ENCODE measurements at regions not wholly inside any gene's neighbourhood (a gene's known extent, or its start where the extent isn't known, plus 50 kb on each side); places are given as distances from the start of the nearest gene placed in this dataset.

- no peak for TF ChIP-seq CTCF (IDR thresholded peaks at IDR 0.05; ENCODE audit: low read length)
- no peak for TF ChIP-seq EZH2 (IDR thresholded peaks at IDR 0.05; ENCODE audit: borderline replicate concordance, low read length)
These were observed 76.4 kb upstream of the PGRMC2 start for GRCh38 chr4:128363966-128364365.
